Tibial nerve (tissue), 3 donors: ENCODE measurements at regions not wholly inside any gene's neighbourhood (a gene's known extent, or its start where the extent isn't known, plus 50 kb on each side); places are given as distances from the start of the nearest gene placed in this dataset.

Experiments used
- POLR2A ChIP-seq, 2 donors: fragments of 450-650 bp; IDR thresholded peaks; one replicate each; pipeline ENCODE4 v1.6.1; 2017; ENCODE audit warnings: antibody characterized with exemption in 2 of 2, mild to moderate bottlenecking in 2 of 2, moderate library complexity in 2 of 2
- TF ChIP-seq, protein P1 (sequence below), 5 experiments: fragments of 200-600 bp in 3 of 5; fragments of 450-650 bp in 2 of 5; sonication (generic) in 3 of 5; IDR thresholded peaks; one replicate each; pipeline ENCODE4 v1.5.1; 2016 to 2019; ENCODE audit warnings: antibody characterized with exemption in 5 of 5, mild to moderate bottlenecking in 3 of 5, moderate library complexity in 2 of 5

DNA sequence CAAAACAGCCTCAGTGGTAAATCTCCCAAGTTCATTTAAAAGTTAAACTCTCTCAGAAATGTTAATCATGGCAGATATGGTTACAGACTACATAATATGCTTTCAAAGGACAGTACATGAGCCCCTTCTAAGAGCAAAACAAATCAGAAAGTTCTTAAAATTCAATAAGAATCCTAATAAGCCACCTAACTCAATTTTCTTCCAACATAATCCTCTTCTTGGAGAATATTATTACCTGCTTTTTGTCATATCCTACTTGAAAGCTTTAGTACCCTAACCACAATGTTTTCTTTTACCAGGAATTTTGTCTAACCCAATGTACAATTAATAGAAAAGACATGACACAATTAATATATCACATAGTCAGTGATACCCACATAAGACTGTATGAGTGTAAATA is 236.5 kb upstream of the ATP2B1 start:
- TF ChIP-seq, protein P1, sequence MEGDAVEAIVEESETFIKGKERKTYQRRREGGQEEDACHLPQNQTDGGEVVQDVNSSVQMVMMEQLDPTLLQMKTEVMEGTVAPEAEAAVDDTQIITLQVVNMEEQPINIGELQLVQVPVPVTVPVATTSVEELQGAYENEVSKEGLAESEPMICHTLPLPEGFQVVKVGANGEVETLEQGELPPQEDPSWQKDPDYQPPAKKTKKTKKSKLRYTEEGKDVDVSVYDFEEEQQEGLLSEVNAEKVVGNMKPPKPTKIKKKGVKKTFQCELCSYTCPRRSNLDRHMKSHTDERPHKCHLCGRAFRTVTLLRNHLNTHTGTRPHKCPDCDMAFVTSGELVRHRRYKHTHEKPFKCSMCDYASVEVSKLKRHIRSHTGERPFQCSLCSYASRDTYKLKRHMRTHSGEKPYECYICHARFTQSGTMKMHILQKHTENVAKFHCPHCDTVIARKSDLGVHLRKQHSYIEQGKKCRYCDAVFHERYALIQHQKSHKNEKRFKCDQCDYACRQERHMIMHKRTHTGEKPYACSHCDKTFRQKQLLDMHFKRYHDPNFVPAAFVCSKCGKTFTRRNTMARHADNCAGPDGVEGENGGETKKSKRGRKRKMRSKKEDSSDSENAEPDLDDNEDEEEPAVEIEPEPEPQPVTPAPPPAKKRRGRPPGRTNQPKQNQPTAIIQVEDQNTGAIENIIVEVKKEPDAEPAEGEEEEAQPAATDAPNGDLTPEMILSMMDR (IDR thresholded peaks at IDR 0.05) = no peak
- no peak for TF ChIP-seq POLR2A (IDR thresholded peaks at IDR 0.05)
